Limb (tissue), 2 donors: ENCODE measurements at regions not wholly inside any gene's neighbourhood (a gene's known extent, or its start where the extent isn't known, plus 50 kb on each side); places are given as distances from the start of the nearest gene placed in this dataset.
"Not testable (repeated sequence)": the region's sequence is repeated elsewhere in the genome, so short reads cannot be mapped to it uniquely, and the experiment has no call there.

Source experiments
- DNase-seq, 2 donors: peaks; one replicate each; pipeline ENCODE4 v3.0.0-alpha.2; 2016; ENCODE audit errors: extremely low spot score in 2 of 2

GRCh38 chr1:143842058-143842457 lies 129.7 kb downstream of the FAM72C start:
- not testable (repeated sequence) for DNase-seq

- not testable (repeated sequence) for DNase-seq
Observed at GRCh38 chr1:143839182-143839581, 132.6 kb downstream of the FAM72C start.

GRCh38 chr1:143838598-143838929 lies 133.2 kb downstream of the FAM72C start:
- not testable (repeated sequence) for DNase-seq

GRCh38 chr1:143837924-143838597 lies 133.7 kb downstream of the FAM72C start:
- DNase-seq = not testable (repeated sequence)

- not testable (repeated sequence) for DNase-seq
Observed at GRCh38 chr1:143833376-143833775, 138.4 kb downstream of the FAM72C start.

- not testable (repeated sequence) for DNase-seq
Observed at GRCh38 chr1:143832379-143832716, 139.4 kb downstream of the FAM72C start.

GRCh38 chr1:143831479-143832378 lies 140.1 kb downstream of the FAM72C start:
- DNase-seq = not testable (repeated sequence)

- DNase-seq = not testable (repeated sequence)
Observed at GRCh38 chr1:143826162-143826561, 145.6 kb downstream of the FAM72C start.

- not testable (repeated sequence) for DNase-seq
Observed at GRCh38 chr1:143824266-143824665, 147.5 kb downstream of the FAM72C start.

GRCh38 chr1:143820058-143820457 lies 151.7 kb downstream of the FAM72C start:
- not testable (repeated sequence) for DNase-seq

- not testable (repeated sequence) for DNase-seq
Observed at GRCh38 chr1:143816369-143816768, 155.4 kb downstream of the FAM72C start.

GRCh38 chr1:143805374-143805773 lies 166.4 kb downstream of the FAM72C start:
- not testable (repeated sequence) for DNase-seq

- not testable (repeated sequence) for DNase-seq
Observed at GRCh38 chr1:143804707-143805356, 167.0 kb downstream of the FAM72C start.

GRCh38 chr1:143803927-143804411 lies 167.8 kb downstream of the FAM72C start:
- peak in 1 of 2 donors; percentile 48 for DNase-seq

GRCh38 chr1:143803095-143803494 lies 168.7 kb downstream of the FAM72C start:
- DNase-seq = not testable (repeated sequence)

- not testable (repeated sequence) for DNase-seq
Observed at GRCh38 chr1:143799568-143800187, 172.1 kb downstream of the FAM72C start.

- DNase-seq = not testable (repeated sequence)
Observed at GRCh38 chr1:143796369-143796768, 175.4 kb downstream of the FAM72C start.

- not testable (repeated sequence) for DNase-seq
Observed at GRCh38 chr1:143792047-143792937, 179.5 kb downstream of the FAM72C start.

GRCh38 chr1:143786381-143786780 lies 185.4 kb downstream of the FAM72C start:
- DNase-seq = not testable (repeated sequence)

GRCh38 chr1:143785883-143786282 lies 185.9 kb downstream of the FAM72C start:
- DNase-seq = not testable (repeated sequence)
